ENCODE measurements at regions not wholly inside any gene's neighbourhood (a gene's known extent, or its start where the extent isn't known, plus 50 kb on each side); places are given as distances from the start of the nearest gene placed in this dataset.

DNA sequence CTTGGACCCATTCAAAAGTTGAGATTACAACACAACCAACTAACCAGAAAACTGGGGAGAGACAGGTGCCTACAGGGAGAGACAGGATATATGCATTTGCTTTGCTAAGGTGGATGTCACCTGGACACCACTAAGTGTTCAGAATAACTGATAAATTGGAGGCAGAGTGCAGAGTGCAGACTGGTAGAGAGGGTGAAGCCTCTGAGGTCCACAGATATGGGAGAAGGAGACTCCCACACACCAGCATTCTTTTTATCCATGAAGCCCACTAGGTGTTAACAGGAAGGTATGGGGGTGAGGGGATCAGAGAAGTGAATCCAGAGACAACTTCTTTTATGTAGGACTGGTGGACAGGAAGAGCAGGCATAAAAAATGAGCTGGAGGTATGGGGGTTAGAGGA lies 1310.0 kb upstream of the ZEB2 start:
- DNase-seq (ENCODE audit: low spot score): no peak

DNA sequence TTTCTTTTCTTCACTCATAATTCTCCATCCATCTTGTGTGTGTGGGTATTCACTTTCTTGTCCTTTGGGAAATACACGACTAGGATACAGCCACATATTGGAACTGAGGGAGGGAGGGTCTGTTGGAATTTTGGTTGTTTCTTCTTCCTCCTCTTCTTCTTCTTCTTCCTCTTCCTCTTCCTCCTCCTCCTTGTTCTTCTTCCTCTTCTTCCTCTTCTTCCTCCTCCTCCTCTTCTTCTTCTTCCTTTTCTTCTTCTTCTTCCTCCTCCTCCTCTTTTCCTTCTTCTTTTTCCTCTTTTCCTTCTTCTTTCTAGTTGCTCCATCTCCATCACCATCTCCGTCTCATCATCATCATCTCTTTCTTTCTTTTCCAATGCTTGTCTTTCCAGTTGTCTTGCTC lies 1307.3 kb upstream of the ZEB2 start:
- DNase-seq (ENCODE audit: low spot score): no peak

DNA sequence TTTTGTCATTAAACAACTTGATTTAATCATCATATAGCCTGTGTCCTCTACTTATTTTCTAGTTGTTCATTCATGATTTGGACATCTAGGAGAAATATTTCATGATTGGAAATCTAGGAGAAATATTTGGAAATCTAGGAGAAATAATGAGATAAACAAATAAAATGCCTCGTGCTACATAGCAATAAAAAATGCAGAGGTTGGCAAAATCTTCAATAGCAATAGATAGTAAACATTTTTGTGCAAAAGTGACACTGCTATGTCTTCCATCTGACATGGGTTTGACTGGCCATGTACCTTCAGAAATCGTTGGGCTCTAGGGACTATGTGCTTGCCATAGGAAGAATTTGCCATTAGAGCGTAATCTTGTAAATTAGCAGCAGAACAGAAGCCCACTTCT lies 1304.5 kb upstream of the ZEB2 start:
- no peak for DNase-seq (ENCODE audit: low spot score)

DNA sequence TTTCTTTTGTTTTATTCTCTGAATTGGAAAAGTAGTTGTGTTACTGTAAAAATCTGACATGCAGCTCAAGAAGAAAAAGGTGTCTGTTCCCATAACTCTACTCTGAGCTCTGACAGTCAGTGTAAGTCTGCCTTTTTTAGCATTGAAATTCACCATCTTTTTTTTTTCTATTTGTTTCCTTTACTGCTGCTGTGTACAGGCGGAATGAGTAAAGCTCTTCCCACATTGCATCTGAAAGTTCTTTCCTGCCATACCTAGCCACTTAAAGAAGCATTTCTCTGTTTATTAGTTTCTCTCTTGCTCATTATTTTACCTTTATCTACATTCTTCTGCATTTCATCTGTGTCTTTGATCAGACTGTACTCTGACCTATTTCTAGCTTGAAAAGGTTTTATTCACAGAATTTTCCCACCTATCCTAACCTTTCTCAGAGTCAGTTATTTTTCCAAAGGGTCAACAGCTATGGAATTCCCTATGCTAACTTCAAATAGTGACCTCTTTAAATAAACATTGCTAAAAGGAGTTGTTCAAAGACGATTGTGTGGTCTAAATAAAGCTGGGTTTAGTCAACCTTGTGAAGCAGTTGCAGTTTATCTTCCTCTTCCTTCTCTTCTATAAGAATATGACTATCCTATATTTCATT lies 1303.1 kb upstream of the ZEB2 start:
- DNase-seq (ENCODE audit: low spot score): no peak

DNA sequence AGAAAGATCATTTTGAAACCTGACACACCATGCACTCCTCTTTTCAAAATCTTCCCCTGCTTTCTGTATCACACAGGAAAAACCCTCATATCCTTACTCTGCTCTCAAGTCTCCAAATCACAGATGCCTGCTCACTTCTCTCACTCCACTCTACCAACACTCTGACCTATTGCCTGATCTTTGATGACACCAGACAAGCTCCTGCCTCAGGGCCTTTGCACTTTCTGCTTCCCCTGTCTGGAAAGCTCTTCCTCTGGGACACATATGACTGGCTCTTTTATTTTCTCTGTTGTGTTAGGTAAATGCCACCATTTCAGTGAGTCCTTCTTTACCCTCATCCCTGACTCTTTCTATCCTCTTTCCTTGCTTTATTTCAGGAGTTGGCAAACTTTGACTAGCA lies 1300.7 kb upstream of the ZEB2 start:
- no peak for DNase-seq (ENCODE audit: low spot score)

DNA sequence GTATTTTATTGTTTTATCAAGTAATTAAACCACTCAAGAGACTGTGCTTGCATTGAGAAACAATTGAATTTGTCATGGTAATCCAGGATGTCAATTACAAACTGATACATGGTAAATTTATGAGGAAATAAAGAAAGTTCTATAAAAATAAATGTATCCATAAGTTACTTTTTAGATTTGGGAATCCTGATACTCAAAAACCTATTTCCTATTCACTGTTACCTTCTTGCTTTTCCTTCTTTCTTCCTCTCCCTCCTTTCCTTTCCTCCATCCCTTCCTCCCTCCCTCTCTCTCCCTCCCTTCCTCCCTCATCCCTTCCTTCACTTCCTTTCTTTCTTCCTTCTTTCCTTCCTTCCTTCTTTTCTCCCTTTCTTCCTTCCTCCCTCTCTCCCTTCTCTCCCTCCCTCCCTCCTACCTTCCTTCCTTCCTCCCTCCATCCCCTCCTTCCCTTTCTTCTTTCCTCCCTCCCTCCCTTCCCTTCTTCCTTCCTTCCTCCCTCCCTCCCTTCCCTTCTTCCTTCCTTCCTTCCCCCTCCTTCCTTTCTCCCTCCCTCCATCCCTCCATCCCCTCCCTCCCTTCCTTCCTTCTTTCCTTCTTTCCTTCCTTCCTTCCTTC lies 1299.1 kb upstream of the ZEB2 start:
- DNase-seq (ENCODE audit: low spot score): no peak

DNA sequence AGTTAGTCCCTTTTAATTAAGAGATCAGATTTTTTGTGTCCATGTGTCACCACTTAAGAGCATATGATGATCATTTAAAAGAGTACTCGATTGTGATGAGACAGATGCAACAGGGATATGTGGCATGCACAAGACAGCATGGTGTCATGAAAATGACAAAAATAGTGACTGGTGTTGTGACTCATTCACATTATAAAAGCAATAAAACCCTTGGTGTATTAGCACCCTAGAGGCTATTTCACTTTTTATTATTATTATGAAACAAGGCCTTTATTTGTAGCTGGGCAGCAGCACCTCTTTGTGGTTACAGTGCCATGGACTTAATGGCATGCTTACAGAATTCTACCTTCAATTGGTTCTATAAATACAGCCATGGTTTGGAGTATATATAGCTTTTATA lies 1296.0 kb upstream of the ZEB2 start:
- no peak for DNase-seq (ENCODE audit: low spot score)

DNA sequence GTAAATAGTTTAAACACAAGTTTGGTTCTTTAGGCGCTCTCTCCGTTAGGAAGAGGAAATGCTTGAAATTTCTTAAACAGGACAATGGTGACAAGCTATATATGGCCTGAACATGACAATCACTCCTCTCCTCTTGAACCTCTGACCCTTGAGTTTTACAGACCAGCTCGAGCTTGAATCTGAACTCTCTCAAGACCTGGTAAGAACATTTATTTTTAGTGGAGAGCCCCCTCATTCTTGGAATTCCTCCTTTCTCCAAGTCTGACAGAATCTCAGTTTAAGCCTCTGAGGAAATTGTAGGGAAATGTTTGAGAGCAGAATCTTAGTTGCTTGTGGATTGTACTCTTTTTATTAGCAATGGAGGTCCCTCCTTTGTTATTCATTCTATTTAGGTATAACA lies 1293.6 kb upstream of the ZEB2 start:
- DNase-seq (ENCODE audit: low spot score): no peak

DNA sequence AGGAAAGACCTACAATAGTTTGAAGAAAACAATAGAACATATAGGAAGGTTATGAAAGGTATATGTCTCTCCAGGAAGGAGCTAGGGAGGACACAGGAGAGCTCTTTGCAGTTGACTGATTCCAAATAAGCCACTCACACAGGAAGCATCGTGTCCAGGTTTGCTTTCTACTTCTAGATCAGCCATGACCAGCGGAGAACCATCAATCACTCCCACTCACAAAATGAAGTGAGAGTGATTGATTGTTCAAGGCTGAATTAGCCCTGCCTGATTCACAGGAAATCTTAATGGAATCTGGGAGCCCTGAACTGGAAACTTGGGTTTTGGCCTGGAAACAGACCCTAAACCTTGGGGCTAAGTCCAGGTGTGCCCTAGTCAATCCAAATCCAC lies 1292.2 kb upstream of the ZEB2 start:
- no peak for DNase-seq (ENCODE audit: low spot score)

DNA sequence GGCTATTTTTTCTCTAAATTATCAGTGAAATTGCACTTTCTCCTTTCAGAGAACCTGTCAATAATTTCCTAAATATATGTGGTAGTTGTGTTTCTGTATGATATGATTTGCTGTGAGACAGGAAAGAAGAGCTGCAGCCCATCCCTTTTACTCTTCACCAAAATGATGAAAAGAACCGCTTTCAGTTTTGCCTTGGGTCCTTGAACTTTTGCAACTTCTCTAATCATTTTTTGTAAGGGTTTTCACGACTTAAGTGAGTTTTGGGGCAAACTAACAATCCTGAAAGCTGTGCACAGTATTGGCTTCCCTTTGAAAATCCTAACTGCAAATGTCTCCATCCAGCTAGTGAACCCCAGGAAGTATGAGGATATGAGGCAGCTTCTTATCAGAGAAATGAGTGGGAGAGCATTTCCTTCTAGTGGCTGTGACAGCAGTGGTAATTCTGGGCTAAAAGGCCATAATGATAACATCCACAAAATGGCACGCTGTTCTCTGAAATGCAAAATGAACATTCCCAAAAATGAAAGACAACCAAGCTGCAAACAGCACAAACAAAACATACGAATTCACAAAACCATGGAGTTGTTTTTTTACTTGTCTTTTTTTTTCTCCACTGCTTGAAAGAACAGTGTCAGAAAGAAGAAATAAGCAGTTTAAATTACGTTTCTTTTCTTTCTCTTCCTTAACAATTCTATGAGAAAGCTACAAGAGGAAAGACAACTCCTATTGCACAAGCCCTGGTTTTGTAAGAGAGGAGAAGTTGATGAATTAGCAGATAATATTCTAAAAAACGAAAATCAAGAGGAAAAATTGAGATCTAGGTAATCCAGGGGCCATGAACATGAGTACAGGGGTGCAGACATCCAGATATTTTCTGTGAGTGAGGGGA lies 1291.6 kb upstream of the ZEB2 start:
- DNase-seq (ENCODE audit: low spot score): no peak

DNA sequence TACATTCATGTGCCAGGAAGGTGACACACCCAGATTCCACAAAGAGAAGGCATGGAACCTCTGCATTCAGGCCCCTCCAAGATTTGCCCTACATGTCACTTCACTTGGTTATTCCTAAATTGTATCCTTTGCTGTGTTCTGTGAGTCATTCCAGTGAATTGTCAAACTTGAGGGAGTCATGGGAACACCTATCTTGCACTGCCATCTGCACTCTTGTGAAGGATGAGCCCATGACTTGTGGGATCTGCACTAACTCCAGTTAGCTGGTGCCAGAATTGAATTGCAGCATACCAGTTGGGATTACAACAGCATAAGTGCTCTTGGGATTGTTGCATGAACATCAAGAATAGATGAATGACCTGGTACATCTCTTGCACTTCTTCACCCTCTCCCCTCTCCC lies 1288.0 kb upstream of the ZEB2 start:
- no peak for DNase-seq (ENCODE audit: low spot score)

DNA sequence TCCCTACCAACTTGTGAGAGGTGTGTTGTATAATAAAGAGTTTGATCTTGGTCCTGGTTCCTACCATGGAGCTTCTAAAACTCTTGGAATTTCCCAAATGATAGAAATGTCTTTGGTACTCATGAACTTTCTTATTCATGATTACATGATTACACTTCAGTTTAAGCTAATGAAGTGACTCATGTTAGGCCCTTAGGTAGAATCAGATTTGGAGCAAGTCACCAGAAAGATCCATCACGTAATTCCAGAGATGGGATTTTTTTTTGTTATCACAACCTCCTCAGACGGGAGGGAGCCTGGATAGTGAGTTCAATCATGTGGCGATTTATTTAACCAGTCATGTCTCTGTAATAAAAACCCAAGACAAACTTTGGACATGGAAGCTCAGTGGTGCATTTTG lies 1287.6 kb upstream of the ZEB2 start:
- no peak for DNase-seq (ENCODE audit: low spot score)

DNA sequence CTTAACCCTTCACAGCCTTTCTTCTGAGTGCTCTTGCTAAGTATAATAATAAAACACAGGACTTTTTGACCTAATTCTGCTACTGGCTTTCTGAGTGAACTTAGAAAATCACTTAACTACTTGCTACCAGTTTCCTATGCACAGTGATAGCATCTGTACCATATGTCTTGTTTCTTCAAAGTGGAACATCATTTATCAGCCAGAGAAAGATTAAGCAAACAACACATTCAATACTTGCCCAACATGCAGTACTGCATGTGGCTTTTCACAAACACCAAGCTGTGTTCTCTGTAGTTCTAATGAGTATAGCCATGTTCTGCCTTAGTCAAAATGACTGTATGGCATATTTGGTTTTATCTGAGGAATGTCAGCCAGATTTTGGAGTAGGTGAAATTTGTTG lies 1286.6 kb upstream of the ZEB2 start:
- no peak for DNase-seq (ENCODE audit: low spot score)

DNA sequence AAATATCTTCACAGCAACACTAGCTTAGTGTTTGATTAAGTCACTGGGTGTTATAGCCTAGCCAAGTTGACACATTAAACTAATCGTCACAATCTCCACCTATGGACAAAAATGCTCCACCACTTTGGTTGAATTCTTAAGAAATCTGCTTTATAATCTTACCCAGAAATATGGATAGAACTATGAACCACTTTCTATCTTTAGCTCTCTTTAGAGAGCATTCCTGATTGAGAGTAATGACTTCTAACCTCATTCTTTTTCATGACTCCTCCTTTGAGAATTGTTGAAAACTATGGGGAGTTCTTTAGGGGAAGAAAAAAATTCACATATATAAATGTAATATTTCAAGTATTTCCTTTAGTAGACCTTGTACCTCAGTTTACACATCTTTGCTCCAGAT lies 1282.2 kb upstream of the ZEB2 start:
- DNase-seq (ENCODE audit: low spot score): no peak

DNA sequence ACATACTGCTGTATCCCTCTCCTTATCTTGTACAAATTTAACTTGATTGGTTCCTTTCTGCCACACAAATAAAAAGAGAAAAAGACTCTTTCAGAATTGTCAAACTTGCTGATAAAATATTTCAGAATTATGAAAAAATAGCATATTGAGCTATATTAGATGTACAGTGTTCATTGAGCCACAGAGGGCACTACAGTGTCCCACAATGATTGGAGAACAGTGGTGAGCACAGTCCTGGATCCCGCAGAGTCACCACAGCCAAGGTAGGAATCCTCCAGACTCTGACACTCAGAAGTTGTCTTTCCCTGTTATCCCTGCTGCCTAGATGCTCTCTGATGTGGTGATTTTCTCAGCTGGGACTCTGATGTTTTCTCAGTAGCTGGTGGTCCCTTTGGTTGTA lies 1281.3 kb upstream of the ZEB2 start:
- no peak for DNase-seq (ENCODE audit: low spot score)

DNA sequence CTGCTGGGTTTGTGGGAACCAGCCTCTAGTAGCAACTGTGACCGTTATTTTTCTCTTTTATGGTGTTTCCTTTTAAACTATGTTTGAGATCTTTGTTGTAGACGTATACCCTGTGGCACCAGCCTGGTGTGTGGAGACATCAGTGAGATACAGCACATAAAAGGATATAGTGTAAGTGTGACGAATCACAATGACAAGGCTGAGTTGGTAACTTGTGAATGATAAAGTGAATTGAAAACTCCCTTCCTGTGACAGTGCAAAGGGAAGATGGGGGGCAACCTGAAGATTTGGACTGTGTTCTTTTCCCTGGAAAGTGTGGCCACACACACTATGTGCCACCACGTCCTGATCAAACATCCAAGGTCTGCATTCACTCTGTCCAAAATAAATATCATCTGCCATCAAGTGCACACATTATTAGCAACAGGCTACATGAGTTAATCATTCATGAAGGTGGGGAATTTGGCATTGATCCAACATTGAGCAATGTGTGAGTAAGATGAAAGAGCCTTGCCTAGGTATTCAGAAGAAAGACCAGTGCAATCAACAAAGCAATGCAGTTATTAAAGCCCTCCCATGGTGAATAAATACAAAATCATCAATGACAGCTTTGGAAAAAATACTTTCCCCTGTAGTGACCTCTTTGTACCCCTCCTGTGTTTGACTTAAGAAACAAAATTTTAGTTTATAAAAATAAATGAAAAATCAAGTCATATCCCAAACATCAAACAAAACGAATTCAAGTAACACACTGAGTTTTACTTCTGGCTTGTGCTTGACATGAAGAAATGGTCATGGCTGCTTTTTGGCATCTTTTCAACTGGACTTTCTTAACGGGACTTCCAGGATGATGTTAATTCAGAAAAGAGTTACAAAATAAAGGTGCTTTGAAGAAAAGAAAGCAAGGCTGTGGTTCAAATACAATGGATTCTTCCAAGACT lies 1280.5 kb upstream of the ZEB2 start:
- DNase-seq (ENCODE audit: low spot score): no peak

DNA sequence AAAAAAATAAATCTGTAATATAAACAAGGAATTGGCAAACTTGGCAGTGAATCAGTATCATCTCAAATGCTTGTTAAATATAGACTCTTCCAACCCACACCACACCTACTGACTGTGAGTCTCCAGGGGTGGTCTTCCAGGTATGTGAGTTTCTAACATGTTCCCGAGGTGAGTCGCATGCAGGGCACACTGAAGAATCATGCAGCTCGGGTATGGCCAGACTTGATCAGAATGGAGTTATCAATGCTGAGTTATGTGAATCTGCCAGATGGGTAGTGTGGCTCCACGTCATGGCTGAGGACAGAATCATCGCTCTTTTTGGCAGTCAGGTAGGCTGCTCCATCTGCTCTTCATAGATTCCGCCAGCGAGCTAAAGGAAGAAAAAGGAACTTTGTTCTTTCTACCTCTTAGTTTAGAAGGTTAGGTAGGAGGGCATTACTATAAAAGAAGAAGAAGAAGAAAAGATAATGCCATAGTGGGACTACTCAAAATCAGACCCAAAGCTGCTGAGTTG lies 1279.7 kb upstream of the ZEB2 start:
- no peak for DNase-seq (ENCODE audit: low spot score)

DNA sequence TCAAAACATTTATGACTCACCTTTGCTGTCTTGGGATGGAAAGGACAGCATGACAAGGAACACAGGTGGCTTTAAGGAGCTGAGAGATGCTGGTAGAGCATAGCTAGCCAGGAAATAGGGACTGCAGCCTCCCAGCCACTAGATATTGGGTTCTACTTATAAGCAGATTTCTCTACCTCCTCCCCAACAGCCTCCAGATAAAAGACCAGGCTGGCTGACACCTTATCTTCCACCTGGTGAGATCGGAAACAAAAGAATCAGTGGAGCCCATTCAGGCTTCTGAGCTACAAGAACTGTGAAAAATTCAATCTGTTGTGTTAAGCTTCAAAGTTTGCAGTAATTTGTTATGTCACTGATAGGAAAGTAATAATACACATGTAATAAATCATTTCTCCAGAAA lies 1278.5 kb upstream of the ZEB2 start:
- no peak for DNase-seq (ENCODE audit: low spot score)

DNA sequence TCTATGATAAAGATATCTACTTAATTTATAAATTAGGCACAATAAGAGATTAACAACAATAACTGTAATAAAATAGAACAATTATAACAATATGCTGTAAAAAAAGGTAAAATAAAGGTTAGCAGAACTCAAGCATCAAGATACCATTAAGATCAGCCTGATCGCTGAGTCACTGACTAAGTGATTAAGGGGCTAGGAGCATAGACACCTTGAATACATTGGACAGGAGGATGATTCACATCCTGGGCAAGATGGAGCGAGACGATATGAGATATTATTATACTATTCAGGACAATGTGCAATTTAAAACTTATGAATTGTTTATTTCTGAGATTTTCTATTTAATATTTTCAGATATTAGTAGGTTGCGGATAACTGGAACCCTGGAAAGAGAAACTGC lies 1277.8 kb upstream of the ZEB2 start:
- no peak for DNase-seq (ENCODE audit: low spot score)

DNA sequence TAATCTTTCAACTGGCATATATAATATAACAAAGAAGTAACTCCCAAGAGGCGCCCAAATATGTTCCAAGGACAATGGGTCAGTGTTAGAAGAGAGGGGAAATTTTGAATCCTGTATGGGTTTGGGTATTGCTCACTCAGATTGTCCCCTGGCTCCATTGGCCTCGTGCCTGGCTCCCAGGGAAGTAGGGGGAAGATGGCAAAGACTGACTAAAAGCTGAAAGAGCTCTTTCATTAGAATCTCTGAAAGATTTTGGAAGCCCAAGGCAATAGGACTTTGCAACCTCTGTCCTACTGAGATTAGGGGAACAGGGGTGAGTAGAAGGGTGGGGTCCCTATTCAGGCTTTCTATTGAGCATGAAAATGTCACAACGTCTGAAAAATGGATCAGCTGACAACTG lies 1272.8 kb upstream of the ZEB2 start:
- no peak for DNase-seq (ENCODE audit: low spot score)

DNA sequence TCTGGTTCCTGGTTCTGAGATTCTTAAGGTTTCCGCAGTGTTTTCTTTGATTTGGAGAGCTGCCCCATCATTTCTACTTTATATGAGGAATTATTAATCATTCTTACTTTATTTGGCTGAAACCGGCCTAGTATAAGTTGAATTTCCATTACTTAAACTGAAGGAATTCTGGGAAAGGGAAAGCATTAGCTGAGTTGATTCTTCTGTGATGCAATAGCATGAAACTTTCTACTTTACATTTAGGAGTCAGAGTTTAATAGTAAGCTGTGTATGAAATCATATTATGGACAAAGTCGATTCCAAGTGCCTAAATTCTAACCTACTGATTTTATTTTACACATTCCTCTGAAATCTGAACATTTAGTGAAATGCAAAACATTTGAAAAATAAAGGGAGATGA lies 1269.7 kb upstream of the ZEB2 start:
- DNase-seq (ENCODE audit: low spot score): no peak
